ENCODE measurements at regions not wholly inside any gene's neighbourhood (a gene's known extent, or its start where the extent isn't known, plus 50 kb on each side); places are given as distances from the start of the nearest gene placed in this dataset.

GRCh38 chr2:103805746-103806145, 1043.9 kb downstream of the TMEM182 start:
- peaks cover 0 to 18% (median 9%) of the 10 kb centered on the region in 7 donors for H3K9me3 Mint-ChIP-seq
- no peak overlapping the region for H3K9ac ChIP-seq (ENCODE audit: insufficient read depth, low read length, poor library complexity, severe bottlenecking)
- no peak overlapping the region for H3K27ac ChIP-seq (ENCODE audit: low read depth in 1 of 2, low read length in 2 of 2)
- H3K36me3 ChIP-seq (replicated peaks in 1 of 2; ENCODE audit: control insufficient read depth in 1 of 2, insufficient read depth in 2 of 2, low read length in 2 of 2): no peaks in the 10 kb centered on the region
- peak overlapping the region in 1 of 7 donors; percentile 50 for H3K27ac Mint-ChIP-seq
- TF ChIP-seq CTCF (IDR thresholded peaks at IDR 0.05): no peak
- 90% methylated on average over 2 of the region's 3 CpGs for WGBS (ENCODE audit: insufficient coverage)
- H2AFZ ChIP-seq (ENCODE audit: insufficient read depth, low read depth, low read length, poor library complexity, severe bottlenecking): no peak overlapping the region
- no peaks in the 10 kb centered on the region for H3K4me1 Mint-ChIP-seq
- no peak overlapping the region for H3K4me3 Mint-ChIP-seq
- H3K4me3 ChIP-seq (replicated peaks in 1 of 3; ENCODE audit: low read depth in 2 of 3, low read length in 3 of 3): no peak overlapping the region
- no peaks in the 10 kb centered on the region for H3K27me3 ChIP-seq (ENCODE audit: control insufficient read depth in 2 of 2, insufficient read depth in 2 of 2, low read length in 2 of 2)
- peaks cover 13 to 14% of the 10 kb centered on the region in 2 donors for H3K9me3 ChIP-seq (replicated peaks in 1 of 2; ENCODE audit: control insufficient read depth in 1 of 2, insufficient read depth in 1 of 2, low read length in 2 of 2)
- H3K4me2 ChIP-seq (replicated peaks; ENCODE audit: extremely low read depth, low read length, poor library complexity, severe bottlenecking): no peak overlapping the region
- no peaks in the 10 kb centered on the region for H4K20me1 ChIP-seq (ENCODE audit: insufficient read depth, low read length)
- intact Hi-C loops (cut with micrococcal nuclease): no loop called here
- peaks cover 0 to 3% (median 1%) of the 10 kb centered on the region in 3 donors for H3K27me3 Mint-ChIP-seq (ENCODE audit: low read depth in 3 of 3)
- no peaks in the 10 kb centered on the region for H3K79me2 ChIP-seq (ENCODE audit: insufficient read depth, low read length)
- H3K4me1 ChIP-seq (ENCODE audit: control insufficient read depth in 1 of 2, insufficient read depth in 2 of 2, low read length in 2 of 2): no peaks in the 10 kb centered on the region
- no peaks in the 10 kb centered on the region for H3K36me3 Mint-ChIP-seq
- DNase-seq: no peak

- no peak for DNase-seq
- H3K36me3 ChIP-seq (replicated peaks in 1 of 2; ENCODE audit: control insufficient read depth in 1 of 2, insufficient read depth in 2 of 2, low read length in 2 of 2): no peaks in the 10 kb centered on the region
- Mint-ChIP-seq H3K4me3 (no peak overlapping the region), H3K27me3 (ENCODE audit: low read depth in 3 of 3) (peaks cover 0 to 3% (median 2%) of the 10 kb centered on the region in 3 donors), H3K9me3 (peaks cover 0 to 16% (median 5%) of the 10 kb centered on the region in 7 donors), H3K36me3 (no peaks in the 10 kb centered on the region), H3K27ac (no peak overlapping the region), H3K4me1 (no peaks in the 10 kb centered on the region)
- H3K9me3 ChIP-seq (replicated peaks in 1 of 2; ENCODE audit: control insufficient read depth in 1 of 2, insufficient read depth in 1 of 2, low read length in 2 of 2): peaks cover 0 to 16% of the 10 kb centered on the region in 2 donors
- H3K27ac ChIP-seq (ENCODE audit: low read depth in 1 of 2, low read length in 2 of 2): no peak overlapping the region
- no peaks in the 10 kb centered on the region for H3K27me3 ChIP-seq (ENCODE audit: control insufficient read depth in 2 of 2, insufficient read depth in 2 of 2, low read length in 2 of 2)
- TF ChIP-seq CTCF (IDR thresholded peaks at IDR 0.05): no peak
- no peaks in the 10 kb centered on the region for H3K79me2 ChIP-seq (ENCODE audit: insufficient read depth, low read length)
- no peak overlapping the region for H2AFZ ChIP-seq (ENCODE audit: insufficient read depth, low read depth, low read length, poor library complexity, severe bottlenecking)
- WGBS (ENCODE audit: insufficient coverage): no CpG with 5 or more reads among the region's 8 CpGs
- H3K4me3 ChIP-seq (replicated peaks in 1 of 3; ENCODE audit: low read depth in 2 of 3, low read length in 3 of 3): no peak overlapping the region
- H3K4me2 ChIP-seq (replicated peaks; ENCODE audit: extremely low read depth, low read length, poor library complexity, severe bottlenecking): no peak overlapping the region
- intact Hi-C loops (cut with micrococcal nuclease): no loop called here
- no peak overlapping the region for H3K9ac ChIP-seq (ENCODE audit: insufficient read depth, low read length, poor library complexity, severe bottlenecking)
- H3K4me1 ChIP-seq (ENCODE audit: control insufficient read depth in 1 of 2, insufficient read depth in 2 of 2, low read length in 2 of 2): no peaks in the 10 kb centered on the region
- H4K20me1 ChIP-seq (ENCODE audit: insufficient read depth, low read length): no peaks in the 10 kb centered on the region
Measured at GRCh38 chr2:103808814-103809213, 1045.1 kb upstream of the POU3F3 start.
